GM12878 (cell line): ENCODE measurements at regions not wholly inside any gene's neighbourhood (a gene's known extent, or its start where the extent isn't known, plus 50 kb on each side); places are given as distances from the start of the nearest gene placed in this dataset.

ENCODE experiments used
- ATAC-seq: fragments of 200-7000 bp; cut with Tn5 transposase; 3 replicates; pipeline ENCODE4 v1.9.1; 2020; ENCODE audit warnings: mild to moderate bottlenecking, moderate library complexity
- BruUV-seq: library from RNA; stranded (reverse); fragments of 400-500 nt; replicated peaks from 2 replicates; lab custom pipeline; 2021; lab: Mats Ljungman, UMichigan
- CTCF ChIA-PET: fragments of 300-600 bp; sonication (Branson Sonifier 250); formaldehyde crosslinking; extraction: SDS; loops from one replicate; lab custom pipeline; 2021; ENCODE audit warnings: inconsistent platforms; lab: Yijun Ruan, JAX
- POLR2A ChIA-PET: fragments of 350-600 bp; formaldehyde crosslinking; extraction: SDS; loops from one replicate; lab custom pipeline; 2021; ENCODE audit warnings: inconsistent platforms; lab: Charles Lee
- RAD21 ChIA-PET: fragments of 300-600 bp; sonication (Branson Sonifier 250); formaldehyde crosslinking; loops from one replicate; lab custom pipeline; 2023; ENCODE audit warnings: antibody characterized with exemption; ENCODE audit not compliant: unreplicated experiment; lab: Charles Lee
- SMC1A ChIA-PET: fragments of 300-600 bp; sonication (Branson Sonifier 250); formaldehyde crosslinking; loops from one replicate; lab custom pipeline; 2023; ENCODE audit not compliant: unreplicated experiment, uncharacterized antibody; lab: Charles Lee
- DNase-seq: peaks from one replicate; pipeline ENCODE4 v3.0.0-alpha.2; 2011; ENCODE audit warnings: low read depth, low spot score
- FAIRE-seq: peaks from 3 replicates; lab custom pipeline; 2011; peaks lifted over from hg19 to GRCh38; lab: Jason Lieb, UNC
- H2AFZ ChIP-seq: 2 replicates; pipeline ENCODE4 v1.6.0; 2011; ENCODE audit warnings: low read depth, low read length, control low read depth; ENCODE audit not compliant: control insufficient read depth
- H3K27ac ChIP-seq: 2 replicates; pipeline ENCODE4 v1.5.1; 2011; ENCODE audit warnings: control low read depth; ENCODE audit not compliant: control insufficient read depth, insufficient read depth
- H3K27me3 ChIP-seq, 2 experiments: replicated peaks in 1 of 2; 2 replicates each; pipeline versions ENCODE4 v1.6.0 to v1.6.1; 2011; ENCODE audit warnings: low read length in 1 of 2; ENCODE audit not compliant: control insufficient read depth in 2 of 2, insufficient read depth in 2 of 2
- H3K36me3 ChIP-seq, 2 experiments: 2 replicates each; pipeline ENCODE4 v1.5.1; 2011; ENCODE audit warnings: low read length in 1 of 2; ENCODE audit not compliant: control insufficient read depth in 2 of 2, insufficient read depth in 2 of 2
- H3K4me1 ChIP-seq: 2 replicates; pipeline ENCODE4 v1.6.1; 2011; ENCODE audit warnings: mild to moderate bottlenecking, low read length, moderate library complexity, mixed read lengths; ENCODE audit not compliant: control insufficient read depth, insufficient read depth
- H3K4me2 ChIP-seq: 2 replicates; pipeline ENCODE4 v1.6.0; 2011; ENCODE audit warnings: control low read depth; ENCODE audit not compliant: control insufficient read depth, insufficient read depth
- H3K4me3 ChIP-seq: fragments of 200-600 bp; sonication (generic); 2 replicates; pipeline ENCODE4 v1.5.1; 2016
- H3K79me2 ChIP-seq: 2 replicates; pipeline ENCODE4 v1.6.0; 2011; ENCODE audit warnings: low read length; ENCODE audit not compliant: control insufficient read depth, insufficient read depth
- H3K9ac ChIP-seq: 2 replicates; pipeline ENCODE4 v1.8.0; 2011; ENCODE audit warnings: low read length, control low read depth, mixed read lengths; ENCODE audit not compliant: control insufficient read depth, insufficient read depth
- H3K9me3 ChIP-seq: replicated peaks from 3 replicates; pipeline ENCODE4 v1.5.1; 2011; ENCODE audit warnings: mild to moderate bottlenecking, low read length; ENCODE audit not compliant: control insufficient read depth, insufficient read depth
- H4K20me1 ChIP-seq: 2 replicates; pipeline ENCODE4 v1.6.0; 2011; ENCODE audit not compliant: control insufficient read depth, insufficient read depth
- ATF3 ChIP-seq: IDR thresholded peaks from 2 replicates; pipeline ENCODE4 v1.6.1; 2011; ENCODE audit warnings: low read depth, mild to moderate bottlenecking, low read length, moderate library complexity, borderline replicate concordance; ENCODE audit errors: extremely low read depth
- HDAC2 ChIP-seq: fragments of 200-600 bp; sonication (generic); IDR thresholded peaks from 2 replicates; pipeline ENCODE4 v1.6.1; 2017
- SKIL ChIP-seq: fragments of 450-650 bp; IDR thresholded peaks from 2 replicates; pipeline ENCODE4 v1.6.1; 2017; ENCODE audit warnings: mild to moderate bottlenecking, low read depth, inconsistent platforms; ENCODE audit not compliant: poor library complexity, severe bottlenecking
- SMC3 ChIP-seq: IDR thresholded peaks from 2 replicates; pipeline ENCODE4 v1.6.1; 2011; ENCODE audit warnings: low read length, improper control_type of control experiment, borderline replicate concordance
- ZBTB11 ChIP-seq: fragments of 450-650 bp; formaldehyde crosslinking; IDR thresholded peaks from 2 replicates; pipeline ENCODE4 v1.5.0; 2022; ENCODE audit warnings: mild to moderate bottlenecking, missing genetic modification characterization
- ZNF24 ChIP-seq: fragments of 450-650 bp; IDR thresholded peaks from 2 replicates; pipeline ENCODE4 v1.6.1; 2017; ENCODE audit warnings: antibody characterized with exemption, mild to moderate bottlenecking
- ZNF274 ChIP-seq: IDR thresholded peaks from one replicate; pipeline ENCODE4 v1.8.0; 2011; ENCODE audit not compliant: insufficient read length, insufficient read depth
- WGBS: methylation state at CpG from one replicate; pipeline ENCODE4 v1.1.6; 2016; ENCODE audit warnings: low lambda C conversion rate; ENCODE audit not compliant: insufficient replicate concordance, insufficient coverage; ENCODE audit errors: missing lambda C conversion rate; 5-methylcytosine and 5-hydroxymethylcytosine counted together
- in situ Hi-C: fragments of 300-500 bp; cut with MboI; formaldehyde crosslinking; loops from 9 replicates; pipeline ENCODE4 v1.14.3; 2018; ENCODE audit warnings: mixed read lengths
- intact Hi-C: fragments of 100-400 bp; cut with micrococcal nuclease; formaldehyde crosslinking; loops from one replicate; pipeline ENCODE4 v1.14.2; 2022; ENCODE audit not compliant: unreplicated experiment

GRCh38 chr5:124162767-124163532 lies 583.5 kb downstream of the ZNF608 start:
- 19% methylated on average over 8 of the region's 8 CpGs for WGBS
- H4K20me1 ChIP-seq: no peaks in the 10 kb centered on the region
- RAD21 ChIA-PET: no interaction called here
- no peaks in the 10 kb centered on the region for H3K4me1 ChIP-seq
- BruUV-seq: no TSS peak
- in situ Hi-C loops: no loop called here
- no peak overlapping the region for H3K4me2 ChIP-seq
- H3K27me3 ChIP-seq: no peaks in the 10 kb centered on the region
- no peaks in the 10 kb centered on the region for H3K36me3 ChIP-seq
- FAIRE-seq: no peak
- H3K27ac ChIP-seq: no peak overlapping the region
- H3K4me3 ChIP-seq: no peak overlapping the region
- intact Hi-C loops: no loop called here
- H3K79me2 ChIP-seq: no peaks in the 10 kb centered on the region
- no peak for DNase-seq
- TF ChIP-seq SMC3: no peak
- peak; percentile 26; the same call in 1 of the 2 replicates for TF ChIP-seq ZNF24
- CTCF ChIA-PET: no interaction called here
- no peaks in the 10 kb centered on the region for H3K9me3 ChIP-seq
- H2AFZ ChIP-seq: no peak overlapping the region
- POLR2A ChIA-PET: no interaction called here
- H3K9ac ChIP-seq: no peak overlapping the region
- no peak for ATAC-seq
- SMC1A ChIA-PET: no interaction called here

- Histone ChIP-seq H4K20me1 (no peaks in the 10 kb centered on the region), H3K79me2 (no peaks in the 10 kb centered on the region), H3K9ac (no peak overlapping the region), H3K4me1 (no peaks in the 10 kb centered on the region), H2AFZ (no peak overlapping the region), H3K27me3 (no peaks in the 10 kb centered on the region), H3K4me3 (no peak overlapping the region), H3K9me3 (no peaks in the 10 kb centered on the region), H3K36me3 (no peaks in the 10 kb centered on the region), H3K4me2 (no peak overlapping the region), H3K27ac (no peak overlapping the region)
- POLR2A ChIA-PET: no interaction called here
- in situ Hi-C loops: no loop called here
- RAD21 ChIA-PET: interaction anchor here (0.6 kb wide), 1 partner anchor 24 kb away, joined by 3 read pairs; no protein-coding TSS in a partner anchor
- SMC1A ChIA-PET: no interaction called here
- BruUV-seq: no TSS peak
- TF ChIP-seq ZBTB11 (no peak), ATF3 (no peak), HDAC2 (no peak), ZNF274 (no peak), SKIL (no peak)
- intact Hi-C loops: no loop called here
- CTCF ChIA-PET: no interaction called here
- ATAC-seq (no peak), FAIRE-seq (no peak), DNase-seq (no peak)
- WGBS: 40% methylated on average over 5 of the region's 5 CpGs
Observed at GRCh38 chr5:124161266-124161665, 585.2 kb downstream of the ZNF608 start.
